SK-N-SH treated with all-trans-retinoic acid at 6 μM for 48 hours (cell line): ENCODE measurements at regions not wholly inside any gene's neighbourhood (a gene's known extent, or its start where the extent isn't known, plus 50 kb on each side); places are given as distances from the start of the nearest gene placed in this dataset.

Source experiments
- ARNTL ChIP-seq: fragments of 450-650 bp; formaldehyde crosslinking; IDR thresholded peaks from 2 replicates; pipeline ENCODE4 v1.5.0; 2020; ENCODE audit warnings: low read depth, mild to moderate bottlenecking, moderate library complexity, borderline replicate concordance
- CREB5 ChIP-seq: fragments of 250-450 bp; sonication (Bioruptor Pico); IDR thresholded peaks from 2 replicates; pipeline ENCODE4 v1.5.1; 2020; ENCODE audit warnings: low read depth, mild to moderate bottlenecking, moderate library complexity
- CSRNP3 ChIP-seq: fragments of 250-450 bp; sonication (Bioruptor Pico); IDR thresholded peaks from 2 replicates; pipeline ENCODE4 v1.5.1; 2021; ENCODE audit warnings: mild to moderate bottlenecking, moderate library complexity
- GLIS3 ChIP-seq: fragments of 250-450 bp; sonication (Bioruptor Pico); IDR thresholded peaks from 2 replicates; pipeline ENCODE4 v1.5.0; 2020; ENCODE audit warnings: mild to moderate bottlenecking, moderate library complexity
- ISL1 ChIP-seq: fragments of 250-450 bp; sonication (Bioruptor Pico); IDR thresholded peaks from 2 replicates; pipeline ENCODE4 v2.1.2; 2022; ENCODE audit warnings: mild to moderate bottlenecking, moderate library complexity
- SNAI2 ChIP-seq: fragments of 250-450 bp; sonication (Bioruptor Pico); IDR thresholded peaks from 2 replicates; pipeline ENCODE4 v1.5.0; 2020; ENCODE audit warnings: mild to moderate bottlenecking, moderate library complexity
- TOX ChIP-seq: fragments of 250-450 bp; sonication (Bioruptor Pico); IDR thresholded peaks from 2 replicates; pipeline ENCODE4 v1.8.0; 2021; ENCODE audit warnings: mild to moderate bottlenecking, moderate library complexity, borderline replicate concordance
- TSHZ2 ChIP-seq: fragments of 250-450 bp; sonication (Bioruptor Pico); IDR thresholded peaks from 2 replicates; pipeline ENCODE4 v1.5.0; 2020; ENCODE audit warnings: mild to moderate bottlenecking, moderate library complexity
- ZFP30 ChIP-seq: fragments of 450-650 bp; formaldehyde crosslinking; IDR thresholded peaks from 2 replicates; pipeline ENCODE4 v1.5.0; 2022; ENCODE audit warnings: mild to moderate bottlenecking, moderate library complexity
- ZNF8 ChIP-seq: fragments of 450-650 bp; formaldehyde crosslinking; IDR thresholded peaks from 2 replicates; pipeline ENCODE4 v1.5.0; 2020; ENCODE audit warnings: mild to moderate bottlenecking, moderate library complexity
- TF ChIP-seq, protein P1 (sequence below): fragments of 250-450 bp; sonication (Bioruptor Pico); IDR thresholded peaks from 2 replicates; pipeline ENCODE4 v1.8.0; 2020; ENCODE audit warnings: mild to moderate bottlenecking, moderate library complexity, borderline replicate concordance

DNA sequence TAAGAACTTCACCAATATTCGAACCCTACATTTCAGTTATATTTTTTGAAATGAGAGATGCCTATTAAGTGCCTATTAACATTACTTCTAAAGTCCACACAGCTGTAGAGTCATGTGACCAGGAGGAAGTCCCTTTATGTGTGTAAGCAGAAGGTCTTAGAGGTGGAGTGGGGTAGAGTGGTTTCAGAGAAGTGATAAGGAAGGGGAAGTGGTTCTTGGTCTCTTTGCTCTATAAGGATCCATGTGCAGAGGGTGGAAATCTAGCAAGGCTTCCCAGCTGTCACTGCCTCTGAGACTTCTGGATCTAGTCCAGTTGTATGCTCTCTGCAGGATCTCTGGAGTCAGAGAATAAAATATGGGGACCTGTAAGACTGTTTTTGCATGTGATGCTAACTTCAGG lies 673.9 kb downstream of the FLRT2 start:
- TF ChIP-seq ISL1 (CRISPR knock-in tag) (no peak), CSRNP3 (CRISPR knock-in tag) (no peak), GLIS3 (no peak), ARNTL (CRISPR knock-in tag) (no peak), ZFP30 (no peak), ZNF8 (CRISPR knock-in tag) (no peak), SNAI2 (no peak), TOX (no peak), TSHZ2 (no peak), CREB5 (CRISPR knock-in tag) (no peak)
- TF ChIP-seq, protein P1, sequence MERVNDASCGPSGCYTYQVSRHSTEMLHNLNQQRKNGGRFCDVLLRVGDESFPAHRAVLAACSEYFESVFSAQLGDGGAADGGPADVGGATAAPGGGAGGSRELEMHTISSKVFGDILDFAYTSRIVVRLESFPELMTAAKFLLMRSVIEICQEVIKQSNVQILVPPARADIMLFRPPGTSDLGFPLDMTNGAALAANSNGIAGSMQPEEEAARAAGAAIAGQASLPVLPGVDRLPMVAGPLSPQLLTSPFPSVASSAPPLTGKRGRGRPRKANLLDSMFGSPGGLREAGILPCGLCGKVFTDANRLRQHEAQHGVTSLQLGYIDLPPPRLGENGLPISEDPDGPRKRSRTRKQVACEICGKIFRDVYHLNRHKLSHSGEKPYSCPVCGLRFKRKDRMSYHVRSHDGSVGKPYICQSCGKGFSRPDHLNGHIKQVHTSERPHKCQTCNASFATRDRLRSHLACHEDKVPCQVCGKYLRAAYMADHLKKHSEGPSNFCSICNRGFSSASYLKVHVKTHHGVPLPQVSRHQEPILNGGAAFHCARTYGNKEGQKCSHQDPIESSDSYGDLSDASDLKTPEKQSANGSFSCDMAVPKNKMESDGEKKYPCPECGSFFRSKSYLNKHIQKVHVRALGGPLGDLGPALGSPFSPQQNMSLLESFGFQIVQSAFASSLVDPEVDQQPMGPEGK (CRISPR knock-in tag) = no peak
